ENCODE measurements at regions not wholly inside any gene's neighbourhood (a gene's known extent, or its start where the extent isn't known, plus 50 kb on each side); places are given as distances from the start of the nearest gene placed in this dataset.
"Not testable (repeated sequence)": the region's sequence is repeated elsewhere in the genome, so short reads cannot be mapped to it uniquely, and the experiment has no call there.

- not testable (repeated sequence) for DNase-seq
Measured at GRCh38 chr4:170682087-170682486, 592.3 kb upstream of the AADAT start.

- DNase-seq, result no peak
Measured at GRCh38 chr4:170675568-170676262, 586.0 kb upstream of the AADAT start.

DNA sequence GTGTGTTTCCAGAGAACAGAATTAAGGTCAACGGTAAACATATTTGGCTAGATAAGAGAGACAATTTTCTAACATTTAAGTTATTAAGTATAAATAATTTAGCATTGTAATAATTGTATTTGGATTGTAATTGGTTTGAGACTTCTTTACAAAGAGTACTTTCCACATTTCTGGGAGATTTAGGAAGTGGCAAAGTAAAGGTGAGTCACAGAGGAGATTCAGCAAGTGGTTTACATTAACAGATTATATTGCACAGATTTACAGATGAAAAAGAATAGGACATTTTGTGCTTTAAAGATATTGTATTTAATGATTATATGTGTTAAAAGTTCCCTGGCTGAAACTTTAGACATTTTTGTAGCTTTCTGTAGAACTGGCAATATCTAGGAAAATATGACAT lies 584.4 kb upstream of the AADAT start:
- DNase-seq, result no peak

DNA sequence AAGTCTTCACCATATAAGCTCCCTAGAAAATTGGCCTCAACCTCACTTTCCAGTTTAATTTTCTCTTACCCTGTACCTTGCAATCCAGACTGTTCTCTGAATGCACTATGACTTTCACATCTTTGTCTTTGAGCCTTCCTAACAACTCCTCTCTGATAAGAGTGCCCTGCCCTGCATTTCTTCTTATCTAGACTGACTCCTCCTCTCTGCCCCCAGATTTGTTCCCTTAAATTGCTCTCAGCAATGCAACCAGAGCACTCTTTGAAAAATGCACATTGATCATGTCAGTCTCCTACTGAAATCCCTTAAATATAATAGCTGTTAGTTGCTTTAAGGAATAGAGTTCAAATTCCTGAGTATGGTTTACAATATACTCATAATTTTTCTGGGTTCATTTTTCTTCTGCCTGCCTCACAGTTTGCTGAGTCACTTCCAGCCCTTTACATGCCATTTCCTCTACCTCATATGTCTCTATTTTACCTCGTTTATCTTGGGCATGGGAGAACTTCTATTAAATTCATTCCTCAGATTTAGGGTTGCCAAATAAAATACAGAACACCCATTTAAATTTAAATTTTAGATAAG lies 582.7 kb upstream of the AADAT start:
- no peak for DNase-seq

GRCh38 chr4:170671171-170671570 lies 581.4 kb upstream of the AADAT start:
- DNase-seq, result no peak

GRCh38 chr4:170667814-170668213 lies 578.1 kb upstream of the AADAT start:
- DNase-seq, result no peak

GRCh38 chr4:170666909-170667308 lies 577.2 kb upstream of the AADAT start:
- no peak for DNase-seq

DNA sequence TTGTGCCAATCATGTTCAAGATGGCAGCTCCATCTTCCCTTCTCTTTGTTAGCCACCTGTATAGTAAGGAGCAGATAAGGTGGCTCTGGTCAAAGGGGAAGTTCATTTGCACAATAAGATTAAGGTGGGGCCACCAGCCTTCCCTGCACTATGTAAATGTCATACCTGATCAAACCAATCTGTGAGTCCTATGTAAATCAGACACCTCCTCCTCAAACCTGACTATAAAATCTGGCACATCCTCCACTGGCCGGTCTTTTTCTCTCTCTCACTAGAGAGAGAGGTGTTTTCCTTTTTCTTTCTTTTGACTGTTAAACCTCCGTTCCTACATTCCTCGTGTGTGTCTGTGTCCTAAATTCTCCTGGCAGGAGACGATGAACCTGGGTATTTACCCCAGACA lies 572.5 kb upstream of the AADAT start:
- DNase-seq, result no peak

DNA sequence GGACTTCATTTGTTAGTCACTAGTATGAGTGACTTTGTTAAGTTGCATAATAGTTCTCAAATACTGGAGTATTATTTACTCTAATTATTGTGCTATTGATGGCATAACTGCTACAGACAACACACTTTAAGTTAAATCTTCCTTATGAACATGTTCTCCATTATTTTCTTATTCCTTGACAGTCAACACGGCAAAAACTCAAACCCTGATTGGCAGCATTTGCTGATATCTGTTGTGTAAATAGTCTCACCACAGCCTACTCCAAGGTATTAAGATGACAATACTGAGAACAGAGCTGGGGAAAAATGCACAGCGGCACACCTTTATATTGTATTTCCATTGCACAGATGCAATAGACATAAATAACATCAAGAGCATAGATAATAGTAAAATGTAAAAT lies 568.0 kb upstream of the AADAT start:
- DNase-seq, result no peak

DNA sequence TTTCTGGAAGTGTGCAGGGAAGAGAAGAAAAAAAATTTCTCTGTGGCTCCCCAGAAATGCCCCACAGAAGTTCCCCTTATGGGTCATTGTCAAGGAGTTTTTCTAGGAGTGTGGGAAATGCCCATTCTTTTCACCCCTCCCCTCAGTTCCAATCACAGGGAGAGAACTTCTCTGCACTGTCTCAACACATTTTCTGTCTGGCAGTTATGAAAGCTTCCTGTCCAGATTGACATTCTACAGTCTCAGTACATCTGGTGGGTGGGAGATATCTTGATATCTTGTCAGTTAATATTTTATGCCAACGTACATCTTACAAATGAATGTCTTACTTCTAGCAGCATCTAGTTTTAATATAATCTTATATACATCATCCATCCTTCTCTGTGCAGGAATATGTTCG lies 566.8 kb upstream of the AADAT start:
- DNase-seq, result no peak

DNA sequence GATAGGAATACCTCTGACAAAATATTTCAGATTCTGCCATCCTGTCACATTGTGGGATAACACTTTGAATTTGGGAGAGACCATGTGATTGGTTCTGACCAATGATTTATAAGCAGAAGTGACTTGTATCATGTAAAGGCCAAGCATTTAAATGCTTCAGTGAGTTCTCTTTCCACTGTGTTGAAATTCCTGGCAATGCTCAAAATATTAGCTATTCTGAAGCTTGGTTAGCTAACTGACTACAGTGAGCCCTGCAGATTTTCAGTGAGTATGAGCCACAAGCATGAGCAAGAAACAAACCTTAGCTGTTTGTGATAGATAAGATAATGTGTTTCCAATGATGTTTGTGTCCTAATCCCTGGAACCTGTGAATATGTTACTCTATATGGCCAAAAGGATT lies 562.8 kb upstream of the AADAT start:
- no peak for DNase-seq

DNA sequence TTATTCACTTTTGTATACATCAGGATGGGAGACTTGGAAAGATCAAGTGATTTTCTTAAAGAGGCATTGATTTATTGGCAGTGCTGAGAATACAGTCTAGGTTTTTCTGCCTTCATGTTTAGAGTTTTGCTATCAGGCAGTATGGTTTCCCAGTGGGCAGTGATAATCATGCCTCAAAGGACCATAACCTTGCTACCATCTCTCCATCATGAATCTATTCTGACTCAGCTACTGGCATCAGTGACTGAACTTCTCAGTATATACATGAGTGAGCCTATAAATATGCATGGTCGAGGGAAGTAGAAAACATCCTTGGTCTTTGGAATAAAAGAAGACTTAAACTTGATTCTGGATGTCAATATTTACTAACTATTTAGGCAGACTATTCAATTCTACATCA lies 562.0 kb upstream of the AADAT start:
- no peak for DNase-seq

- DNase-seq, result no peak
Measured at GRCh38 chr4:170627418-170627817, 537.7 kb upstream of the AADAT start.

GRCh38 chr4:170623899-170624298 lies 534.1 kb upstream of the AADAT start:
- no peak for DNase-seq

- DNase-seq, result no peak
Measured at GRCh38 chr4:170610434-170610833, 520.7 kb upstream of the AADAT start.

DNA sequence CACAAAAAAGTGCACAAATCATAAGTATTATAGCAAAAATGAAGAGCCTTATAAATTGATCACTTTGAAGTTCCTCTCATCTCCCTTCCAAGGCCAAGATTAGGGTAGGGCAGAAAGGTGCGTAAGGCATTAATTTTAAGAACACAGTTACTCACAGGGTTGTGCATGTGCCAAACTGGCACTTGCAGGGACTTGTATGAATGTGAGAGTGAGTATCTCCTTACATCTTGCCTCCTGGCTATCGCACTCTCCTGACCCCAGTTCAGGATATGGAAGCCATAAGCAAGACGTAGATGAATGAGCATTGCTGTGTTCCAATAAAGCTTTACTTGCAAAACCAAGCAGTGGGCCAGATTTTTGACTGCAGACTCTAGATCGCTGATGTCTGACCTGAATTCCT lies 510.1 kb upstream of the AADAT start:
- DNase-seq, result no peak

- DNase-seq, result no peak
Measured at GRCh38 chr4:170591076-170591475, 501.3 kb upstream of the AADAT start.

- peak; percentile 8 for DNase-seq
Measured at GRCh38 chr4:170589597-170590191, 499.9 kb upstream of the AADAT start.

DNA sequence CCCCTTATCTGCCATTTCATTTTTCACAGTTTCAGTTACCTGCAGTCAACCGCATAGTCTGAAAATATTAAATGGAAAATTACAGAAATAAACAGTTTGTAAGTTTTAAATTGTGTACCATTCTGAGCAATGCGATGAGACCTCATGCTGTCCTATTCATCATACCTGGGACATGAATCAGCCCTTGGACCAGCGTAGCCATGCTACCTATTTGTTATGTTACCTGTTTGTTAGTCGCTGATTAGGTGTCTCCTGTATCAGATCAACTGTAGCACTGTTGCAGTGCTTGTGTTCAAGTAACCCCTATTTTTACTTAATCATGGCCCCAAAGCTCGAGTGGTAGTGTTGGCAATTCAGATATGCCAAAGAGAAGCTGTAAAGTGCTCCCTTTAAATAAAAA lies 492.2 kb upstream of the AADAT start:
- no peak for DNase-seq

- no peak for DNase-seq
Measured at GRCh38 chr4:170581322-170581721, 491.6 kb upstream of the AADAT start.

DNA sequence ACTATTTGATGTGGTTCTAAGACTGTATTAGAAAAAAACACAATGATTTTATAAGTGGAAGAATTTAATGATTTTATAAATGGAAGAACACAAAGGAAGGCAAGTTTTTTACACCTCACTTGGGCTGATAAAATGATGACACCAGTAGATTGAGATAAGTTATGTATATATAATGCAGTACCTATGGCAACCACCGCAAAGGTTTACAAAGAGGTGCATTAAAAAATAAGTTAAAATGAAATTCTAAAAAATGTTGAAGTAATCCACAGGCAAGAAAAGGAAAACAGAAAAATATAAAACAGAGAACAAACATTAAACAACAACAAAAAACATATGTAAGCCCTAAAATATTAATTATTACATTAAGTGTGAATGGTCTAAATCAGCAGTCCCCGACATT lies 490.9 kb upstream of the AADAT start:
- no peak for DNase-seq

- no peak for DNase-seq
Measured at GRCh38 chr4:170538821-170539473, 449.2 kb upstream of the AADAT start.

DNA sequence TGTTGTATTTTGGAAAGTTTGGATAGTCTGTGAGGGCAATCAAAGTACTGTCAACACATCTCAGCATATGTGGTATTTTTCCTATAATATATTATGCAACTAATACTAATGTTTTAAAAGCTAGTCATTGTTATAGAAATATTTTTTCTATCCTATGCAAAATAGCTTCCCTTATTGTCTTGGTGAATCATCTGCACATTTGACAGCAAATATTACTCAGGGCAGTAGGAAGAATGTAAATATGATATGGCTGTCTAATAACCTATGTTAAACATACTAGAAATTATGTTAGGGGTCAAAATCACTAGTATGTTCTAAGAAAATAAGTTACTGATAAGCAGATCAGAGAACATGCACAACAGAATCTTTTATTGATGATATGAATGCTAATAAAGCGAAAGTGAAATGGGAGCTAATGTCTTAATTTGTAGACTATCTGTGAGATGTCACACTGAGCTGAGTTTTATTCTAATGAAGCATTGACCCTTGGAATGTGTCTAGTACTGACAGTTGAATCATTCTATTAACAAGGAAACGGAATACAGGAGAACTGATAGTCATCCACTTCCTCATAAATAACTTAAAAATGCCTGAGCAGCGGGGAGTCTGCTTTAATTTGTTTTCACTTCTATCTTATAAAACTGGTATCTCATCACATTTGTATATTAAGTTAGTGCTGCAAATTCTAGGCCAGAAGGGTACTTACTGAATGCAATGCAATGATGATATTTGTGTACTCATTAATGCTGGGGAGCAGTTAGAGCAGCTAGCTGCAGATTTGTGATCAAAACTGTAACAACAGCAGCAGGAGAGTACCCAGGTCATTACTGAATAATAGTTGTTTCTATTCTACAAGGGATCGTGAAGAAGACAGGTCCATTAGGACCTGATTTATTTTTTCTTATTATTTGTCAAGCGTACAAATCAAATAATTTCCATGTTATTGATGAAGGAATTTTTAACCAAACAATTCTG lies 440.3 kb upstream of the AADAT start:
- DNase-seq, result no peak

Data from NCI-H345 (cell line).